NT2/D1 (cell line): ENCODE measurements at regions not wholly inside any gene's neighbourhood (a gene's known extent, or its start where the extent isn't known, plus 50 kb on each side); places are given as distances from the start of the nearest gene placed in this dataset.
"Not testable (repeated sequence)": the region's sequence is repeated elsewhere in the genome, so short reads cannot be mapped to it uniquely, and the experiment has no call there.

Experiments
- DNase-seq: peaks from one replicate; pipeline ENCODE4 v3.0.0-alpha.2; 2011; ENCODE audit warnings: low read depth, low spot score
- H3K27me3 ChIP-seq: 2 replicates; pipeline ENCODE4 v1.6.0; 2011; ENCODE audit warnings: mild to moderate bottlenecking; ENCODE audit not compliant: insufficient read length, insufficient read depth
- H3K36me3 ChIP-seq: 2 replicates; pipeline ENCODE4 v1.6.1; 2011; ENCODE audit warnings: mild to moderate bottlenecking, low read length, mixed read lengths; ENCODE audit not compliant: insufficient read depth, insufficient read length
- H3K4me1 ChIP-seq: 2 replicates; pipeline ENCODE4 v1.5.1; 2011; ENCODE audit not compliant: insufficient read depth, insufficient read length
- H3K4me3 ChIP-seq: 2 replicates; pipeline ENCODE4 v1.5.1; 2011; ENCODE audit warnings: low read depth; ENCODE audit not compliant: insufficient read length
- H3K9ac ChIP-seq: 2 replicates; pipeline ENCODE4 v1.6.0; 2011; ENCODE audit warnings: low read depth; ENCODE audit not compliant: insufficient read length
- H3K9me3 ChIP-seq: 2 replicates; pipeline ENCODE4 v1.5.1; 2011; ENCODE audit warnings: mild to moderate bottlenecking, low read length; ENCODE audit not compliant: insufficient read depth
- SUZ12 ChIP-seq: IDR thresholded peaks from 2 replicates; pipeline ENCODE4 v1.6.1; 2011; ENCODE audit not compliant: insufficient read length, insufficient read depth; ENCODE audit errors: extremely low read depth
- YY1 ChIP-seq: IDR thresholded peaks from 2 replicates; pipeline ENCODE4 v1.6.1; 2011; ENCODE audit not compliant: insufficient read length, insufficient read depth
- ZNF274 ChIP-seq: IDR thresholded peaks from 2 replicates; pipeline ENCODE4 v1.6.1; 2011; ENCODE audit warnings: mild to moderate bottlenecking, low read depth, low read length

DNA sequence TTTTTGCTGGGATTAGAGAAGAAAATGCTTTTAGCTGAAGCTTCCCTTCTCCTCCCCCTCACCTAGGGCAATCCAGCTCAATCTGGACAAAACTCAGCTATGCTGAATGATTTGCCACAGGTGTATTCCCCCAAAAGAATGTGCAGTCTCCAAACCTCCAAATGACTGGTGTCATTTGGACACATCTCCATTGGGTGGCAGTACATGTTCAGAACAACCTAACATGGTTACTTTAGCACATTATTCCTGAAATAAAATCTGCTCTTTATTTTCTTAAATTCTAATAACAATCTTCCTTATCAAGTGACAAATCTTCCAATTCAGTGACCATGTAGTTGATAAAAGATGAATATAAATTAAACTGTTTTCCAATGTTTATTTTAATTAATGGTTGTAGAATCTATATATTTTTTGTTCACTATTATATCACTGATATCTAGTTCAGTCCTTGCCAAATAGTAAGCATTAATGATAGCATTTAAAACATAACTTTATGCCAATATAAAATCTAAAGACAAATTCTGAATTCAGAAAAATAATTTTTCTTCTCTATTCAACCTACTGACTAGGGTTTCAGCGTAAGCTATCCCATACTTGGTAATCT lies 61.3 kb upstream of the MOCS2 start:
- DNase-seq, result peak; percentile 13
- TF ChIP-seq ZNF274 (no peak), SUZ12 (no peak), YY1 (no peak)

GRCh38 chr5:53172073-53172472 lies 62.5 kb upstream of the MOCS2 start:
- DNase-seq, H3K4me3 ChIP-seq, H3K36me3 ChIP-seq: not testable (repeated sequence)

More for the DNA sequence above, 61.3 kb upstream of the MOCS2 start:
- Histone ChIP-seq H3K4me1 (no peaks in the 10 kb centered on the region), H3K9ac (no peak overlapping the region), H3K27me3 (no peaks in the 10 kb centered on the region), H3K9me3 (no peaks in the 10 kb centered on the region), H3K4me3 (no peak overlapping the region), H3K36me3 (no peaks in the 10 kb centered on the region)

DNA sequence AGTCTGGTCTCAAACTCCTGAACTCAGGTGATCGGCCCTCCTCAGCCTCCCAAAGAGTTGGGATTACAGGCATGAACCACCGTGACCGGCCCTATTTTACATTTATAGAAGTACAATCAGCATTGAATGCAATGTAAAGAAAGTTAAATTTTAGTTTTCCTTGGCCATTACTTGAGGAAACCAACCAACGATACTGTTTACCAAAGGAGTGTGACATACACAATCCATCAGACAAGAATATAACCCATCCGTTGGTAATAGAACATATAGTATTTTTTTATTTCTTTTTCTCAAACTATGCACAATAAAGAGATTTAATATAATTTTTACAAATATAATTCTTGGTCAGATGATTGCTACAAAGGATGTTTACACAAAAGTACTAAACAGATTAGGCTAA lies 63.1 kb upstream of the MOCS2 start:
- TF ChIP-seq ZNF274 (no peak), YY1 (no peak)

More at GRCh38 chr5:53172073-53172472, 62.5 kb upstream of the MOCS2 start:
- H3K4me1 ChIP-seq, H3K9me3 ChIP-seq, H3K27me3 ChIP-seq, H3K9ac ChIP-seq: not testable (repeated sequence)

GRCh38 chr5:53173083-53173482 lies 63.5 kb upstream of the MOCS2 start:
- no peaks in the 10 kb centered on the region for H3K27me3 ChIP-seq
- H3K4me1 ChIP-seq, result no peaks in the 10 kb centered on the region
- H3K4me3 ChIP-seq, result no peak overlapping the region
- no peak for TF ChIP-seq YY1
- no peak for TF ChIP-seq ZNF274
- TF ChIP-seq SUZ12, result no peak
- H3K36me3 ChIP-seq, result no peaks in the 10 kb centered on the region
- DNase-seq, result no peak
- H3K9ac ChIP-seq, result no peak overlapping the region
- no peaks in the 10 kb centered on the region for H3K9me3 ChIP-seq

More for the DNA sequence above, 63.1 kb upstream of the MOCS2 start:
- no peak for DNase-seq
- Histone ChIP-seq H3K36me3 (no peaks in the 10 kb centered on the region), H3K9me3 (no peaks in the 10 kb centered on the region), H3K27me3 (no peaks in the 10 kb centered on the region), H3K4me3 (no peak overlapping the region), H3K4me1 (no peaks in the 10 kb centered on the region), H3K9ac (no peak overlapping the region)

DNA sequence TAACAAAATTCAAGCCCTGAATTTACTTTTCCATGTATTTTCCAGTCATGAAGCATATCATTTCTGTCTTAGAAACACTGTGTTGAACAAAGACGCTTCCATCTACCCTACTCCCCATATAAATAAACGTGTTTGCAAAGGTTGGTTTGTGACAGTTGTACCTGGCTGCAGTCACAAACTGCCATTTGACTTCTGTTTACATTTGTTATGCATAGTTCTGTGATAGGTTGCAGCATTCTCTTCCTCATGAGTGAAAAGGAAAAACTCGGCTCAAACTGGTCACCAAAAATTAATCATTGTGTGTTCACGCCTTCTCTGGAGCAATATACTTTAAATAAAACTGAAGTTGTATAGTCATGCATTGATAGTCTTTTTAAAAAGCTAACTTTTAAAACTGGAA lies 69.3 kb upstream of the MOCS2 start:
- Histone ChIP-seq H3K4me1 (no peaks in the 10 kb centered on the region), H3K9ac (no peak overlapping the region), H3K36me3 (no peaks in the 10 kb centered on the region), H3K4me3 (no peak overlapping the region), H3K9me3 (no peaks in the 10 kb centered on the region), H3K27me3 (no peaks in the 10 kb centered on the region)
- DNase-seq, result no peak
- TF ChIP-seq SUZ12 (no peak), ZNF274 (no peak), YY1 (no peak)

GRCh38 chr5:53179691-53180090 lies 70.1 kb upstream of the MOCS2 start:
- Histone ChIP-seq H3K4me1 (no peaks in the 10 kb centered on the region), H3K4me3 (no peak overlapping the region), H3K9ac (no peak overlapping the region), H3K27me3 (no peaks in the 10 kb centered on the region), H3K9me3 (no peaks in the 10 kb centered on the region), H3K36me3 (no peaks in the 10 kb centered on the region)
- DNase-seq, result no peak
- TF ChIP-seq SUZ12, result no peak

DNA sequence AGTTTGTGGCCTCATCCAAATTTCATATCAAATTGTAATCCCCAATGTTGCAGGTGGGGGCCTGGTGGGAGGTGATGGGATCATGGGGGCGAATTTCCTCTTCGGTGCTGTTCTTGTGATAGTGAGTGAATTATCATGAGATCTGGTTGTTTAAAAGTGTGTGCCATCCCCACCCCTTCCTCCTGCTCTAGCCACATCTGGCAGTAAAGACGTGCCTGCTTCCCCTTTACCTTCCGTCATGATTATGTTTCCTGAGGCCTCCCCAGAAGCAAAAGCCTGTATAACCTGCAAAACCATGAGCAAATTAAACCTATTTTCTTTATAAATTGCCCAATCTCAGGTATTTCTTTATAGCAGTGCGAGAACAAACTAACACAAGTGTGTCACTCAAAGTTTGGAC lies 71.0 kb upstream of the MOCS2 start:
- Histone ChIP-seq H3K9me3 (no peaks in the 10 kb centered on the region), H3K4me1 (no peaks in the 10 kb centered on the region), H3K9ac (no peak overlapping the region), H3K4me3 (no peak overlapping the region), H3K36me3 (no peaks in the 10 kb centered on the region), H3K27me3 (no peaks in the 10 kb centered on the region)
- DNase-seq, result no peak
- TF ChIP-seq ZNF274, result no peak
- no peak for TF ChIP-seq YY1
- TF ChIP-seq SUZ12, result no peak

GRCh38 chr5:53180991-53181390 lies 71.4 kb upstream of the MOCS2 start:
- Histone ChIP-seq H3K9ac (no peak overlapping the region), H3K27me3 (no peaks in the 10 kb centered on the region), H3K4me1 (no peaks in the 10 kb centered on the region), H3K36me3 (no peaks in the 10 kb centered on the region), H3K4me3 (no peak overlapping the region), H3K9me3 (no peaks in the 10 kb centered on the region)
- DNase-seq, result no peak
- TF ChIP-seq YY1, result no peak
- no peak for TF ChIP-seq SUZ12
- TF ChIP-seq ZNF274, result no peak
